ENCODE measurements at regions not wholly inside any gene's neighbourhood (a gene's known extent, or its start where the extent isn't known, plus 50 kb on each side); places are given as distances from the start of the nearest gene placed in this dataset.

GRCh38 chrX:21014326-21014725, 359.9 kb upstream of the CNKSR2 start:
- TF ChIP-seq CTCF (conservative IDR thresholded peaks at IDR 0.05; ENCODE audit: low read depth, low read length) = no peak
- no peak for TF ChIP-seq EZH2 (IDR thresholded peaks at IDR 0.05; ENCODE audit: low read length, unreplicated experiment)
- no peak for TF ChIP-seq EZH2phosphoT487 (IDR thresholded peaks at IDR 0.05; ENCODE audit: borderline replicate concordance, low read length)

Measured in PC-3 (cell line).